Fibroblast of lung (primary cell): ENCODE measurements at regions not wholly inside any gene's neighbourhood (a gene's known extent, or its start where the extent isn't known, plus 50 kb on each side); places are given as distances from the start of the nearest gene placed in this dataset.

Experiments
- DNase-seq, 2 donors: peaks; one replicate each; pipeline versions ENCODE4 v3.0.0 to v3.0.0-alpha.2; 2010; ENCODE audit warnings: low read depth in 2 of 2
- H2AFZ ChIP-seq: 2 replicates; pipeline ENCODE4 v1.5.1; 2012; ENCODE audit warnings: low read length, control low read depth, inconsistent platforms
- H3K27ac ChIP-seq: 2 replicates; pipeline ENCODE4 v1.5.1; 2011; ENCODE audit warnings: low read length, control low read depth; ENCODE audit not compliant: insufficient read depth
- H3K27me3 ChIP-seq: 2 replicates; pipeline ENCODE4 v1.5.1; 2011; ENCODE audit warnings: mild to moderate bottlenecking, low read length; ENCODE audit not compliant: control insufficient read depth, insufficient read depth
- H3K36me3 ChIP-seq: 2 replicates; pipeline ENCODE4 v1.5.1; 2011; ENCODE audit warnings: low read length; ENCODE audit not compliant: control insufficient read depth, insufficient read depth
- H3K4me1 ChIP-seq: 2 replicates; pipeline ENCODE4 v1.5.1; 2011; ENCODE audit warnings: low read length; ENCODE audit not compliant: control insufficient read depth, insufficient read depth; ENCODE audit errors: extremely low read depth
- H3K4me2 ChIP-seq: 2 replicates; pipeline ENCODE4 v1.5.1; 2011; ENCODE audit warnings: low read length, control low read depth; ENCODE audit not compliant: insufficient read depth; ENCODE audit errors: extremely low read depth
- H3K4me3 ChIP-seq, 4 experiments: fragments of 200-600 bp in 1 of 4; sonication (generic) in 1 of 4; replicated peaks in 1 of 4; 2 replicates each; pipeline ENCODE4 v1.5.1; 2011 to 2016; ENCODE audit warnings: low read length in 4 of 4, low read depth in 3 of 4, mild to moderate bottlenecking in 3 of 4, control low read depth in 2 of 4, inconsistent platforms in 1 of 4, mixed read lengths in 1 of 4; ENCODE audit not compliant: insufficient read depth in 1 of 4; ENCODE audit errors: control extremely low read depth in 1 of 4
- H3K79me2 ChIP-seq: 2 replicates; pipeline ENCODE4 v1.5.1; 2012; ENCODE audit warnings: mild to moderate bottlenecking, low read length, inconsistent platforms; ENCODE audit not compliant: control insufficient read depth, insufficient read depth
- H3K9ac ChIP-seq: 2 replicates; pipeline ENCODE4 v1.5.1; 2011; ENCODE audit warnings: mild to moderate bottlenecking, low read length, control low read depth; ENCODE audit not compliant: insufficient read depth
- H3K9me3 ChIP-seq: 2 replicates; pipeline ENCODE4 v1.5.1; 2012; ENCODE audit warnings: low read depth, low read length; ENCODE audit not compliant: control insufficient read depth, insufficient read depth
- H4K20me1 ChIP-seq: 2 replicates; pipeline ENCODE4 v1.5.1; 2011; ENCODE audit warnings: low read length; ENCODE audit not compliant: control insufficient read depth, insufficient read depth; ENCODE audit errors: extremely low read depth
- CTCF ChIP-seq, 2 donors: IDR thresholded peaks in 1 of 2; conservative IDR thresholded peaks in 1 of 2; 1 replicate in 1 of 2; 2 replicates in 1 of 2; pipeline ENCODE4 v1.5.1; 2011 to 2012; ENCODE audit warnings: low read length in 2 of 2, control low read depth in 1 of 2, inconsistent platforms in 1 of 2, low read depth in 1 of 2, mild to moderate bottlenecking in 1 of 2
- EZH2 ChIP-seq: IDR thresholded peaks from 2 replicates; pipeline ENCODE4 v1.5.1; 2012; ENCODE audit warnings: low read length, control low read depth, mild to moderate bottlenecking; ENCODE audit errors: missing control alignments

GRCh38 chr21:28214786-28215185 is 777.9 kb downstream of the LTN1 start:
- Histone ChIP-seq H3K27me3 (no peaks in the 10 kb centered on the region), H3K36me3 (no peaks in the 10 kb centered on the region), H2AFZ (no peak overlapping the region), H3K4me3 (no peak overlapping the region), H3K9ac (no peak overlapping the region), H3K27ac (no peak overlapping the region), H3K9me3 (no peaks in the 10 kb centered on the region), H3K4me2 (no peak overlapping the region), H3K79me2 (no peaks in the 10 kb centered on the region), H3K4me1 (no peaks in the 10 kb centered on the region), H4K20me1 (no peaks in the 10 kb centered on the region)
- TF ChIP-seq EZH2 = no peak
- TF ChIP-seq CTCF (conservative IDR thresholded peaks at IDR 0.05 in 1 of 2, IDR thresholded peaks at IDR 0.05 in 1 of 2; ENCODE audit: low read depth in 1 of 2, low read length in 2 of 2) = no peak
- no peak for DNase-seq

- H4K20me1 ChIP-seq = no peaks in the 10 kb centered on the region
- H3K27ac ChIP-seq = no peak overlapping the region
- no peaks in the 10 kb centered on the region for H3K27me3 ChIP-seq
- no peaks in the 10 kb centered on the region for H3K4me1 ChIP-seq
- DNase-seq = no peak
- no peaks in the 10 kb centered on the region for H3K79me2 ChIP-seq
- H3K36me3 ChIP-seq = no peaks in the 10 kb centered on the region
- H3K9ac ChIP-seq = no peak overlapping the region
- H3K4me2 ChIP-seq = no peak overlapping the region
- no peaks in the 10 kb centered on the region for H3K9me3 ChIP-seq
- H3K4me3 ChIP-seq = no peak overlapping the region
- no peak for TF ChIP-seq CTCF (conservative IDR thresholded peaks at IDR 0.05 in 1 of 2, IDR thresholded peaks at IDR 0.05 in 1 of 2; ENCODE audit: low read depth in 1 of 2, low read length in 2 of 2)
- no peak for TF ChIP-seq EZH2
- H2AFZ ChIP-seq = no peak overlapping the region
These were observed 779.4 kb downstream of the LTN1 start for GRCh38 chr21:28213261-28213660.

- H3K4me2 ChIP-seq = no peak overlapping the region
- no peak overlapping the region for H3K9ac ChIP-seq
- H4K20me1 ChIP-seq = no peaks in the 10 kb centered on the region
- no peaks in the 10 kb centered on the region for H3K27me3 ChIP-seq
- DNase-seq = peak in 1 of 2 donors; percentile 11
- no peak overlapping the region for H3K27ac ChIP-seq
- no peaks in the 10 kb centered on the region for H3K4me1 ChIP-seq
- H3K4me3 ChIP-seq = no peak overlapping the region
- TF ChIP-seq CTCF (conservative IDR thresholded peaks at IDR 0.05 in 1 of 2, IDR thresholded peaks at IDR 0.05 in 1 of 2; ENCODE audit: low read depth in 1 of 2, low read length in 2 of 2) (no peak), EZH2 (no peak)
- no peak overlapping the region for H2AFZ ChIP-seq
- no peaks in the 10 kb centered on the region for H3K79me2 ChIP-seq
- H3K36me3 ChIP-seq = no peaks in the 10 kb centered on the region
- H3K9me3 ChIP-seq = no peaks in the 10 kb centered on the region
These were observed 780.6 kb downstream of the LTN1 start for GRCh38 chr21:28212061-28212460.
